CD14-positive monocyte (primary cell): ENCODE measurements at regions not wholly inside any gene's neighbourhood (a gene's known extent, or its start where the extent isn't known, plus 50 kb on each side); places are given as distances from the start of the nearest gene placed in this dataset.
A peak's percentile ranks its signal among the peaks of the same experiment; 100 is the strongest.

Experiments
- DNase-seq, 3 donors: peaks; one replicate each; pipeline ENCODE4 v3.0.0-alpha.2; 2011 to 2022
- H2AFZ ChIP-seq: 2 replicates; pipeline ENCODE4 v1.6.0; 2012; ENCODE audit warnings: mild to moderate bottlenecking, low read depth, low read length, inconsistent platforms; ENCODE audit not compliant: insufficient read depth, poor library complexity, severe bottlenecking
- H3K27ac ChIP-seq, 2 donors: 1 replicate in 1 of 2; 2 replicates in 1 of 2; pipeline ENCODE4 v1.5.1; 2012 to 2013; ENCODE audit warnings: low read length in 2 of 2, control low read depth in 1 of 2, inconsistent platforms in 1 of 2, low read depth in 1 of 2, mild to moderate bottlenecking in 1 of 2
- H3K27me3 ChIP-seq, 2 donors: one replicate each; pipeline versions ENCODE4 v1.6.0 to v1.6.1; 2011 to 2013; ENCODE audit warnings: low read length in 2 of 2; ENCODE audit not compliant: control insufficient read depth in 2 of 2, insufficient read depth in 2 of 2
- H3K36me3 ChIP-seq, 2 donors: replicated peaks in 1 of 2; 1 replicate in 1 of 2; 2 replicates in 1 of 2; pipeline versions ENCODE4 v1.5.1 to v1.6.1; 2012 to 2013; ENCODE audit warnings: low read length in 2 of 2, control low read depth in 1 of 2, inconsistent platforms in 1 of 2, mild to moderate bottlenecking in 1 of 2; ENCODE audit not compliant: insufficient read depth in 2 of 2, control insufficient read depth in 1 of 2
- H3K4me1 ChIP-seq, 2 donors: 1 replicate in 1 of 2; 2 replicates in 1 of 2; pipeline versions ENCODE4 v1.5.1 to v1.6.1; 2012 to 2013; ENCODE audit warnings: low read length in 2 of 2, control low read depth in 1 of 2, inconsistent platforms in 1 of 2, mild to moderate bottlenecking in 1 of 2, moderate library complexity in 1 of 2; ENCODE audit not compliant: insufficient read depth in 2 of 2, control insufficient read depth in 1 of 2
- H3K4me2 ChIP-seq: replicated peaks from 2 replicates; pipeline ENCODE3; 2012; ENCODE audit warnings: low read length, moderate library complexity, mild to moderate bottlenecking; ENCODE audit not compliant: poor library complexity, severe bottlenecking; ENCODE audit errors: extremely low read depth
- H3K4me3 ChIP-seq, 3 experiments: fragments of 200-600 bp in 1 of 3; sonication (generic) in 1 of 3; replicated peaks in 1 of 3; 1 replicate in 2 of 3; 2 replicates in 1 of 3; pipeline ENCODE4 v1.5.1; 2011 to 2013; ENCODE audit warnings: low read length in 3 of 3, mild to moderate bottlenecking in 3 of 3, control low read depth in 2 of 3, low read depth in 2 of 3, inconsistent platforms in 1 of 3, moderate library complexity in 1 of 3
- H3K79me2 ChIP-seq: 2 replicates; pipeline ENCODE4 v1.6.0; 2012; ENCODE audit warnings: mild to moderate bottlenecking, control low read depth, inconsistent platforms, low read length, moderate library complexity; ENCODE audit not compliant: insufficient read depth
- H3K9ac ChIP-seq: 2 replicates; pipeline ENCODE4 v1.6.0; 2017; ENCODE audit warnings: low read length, mild to moderate bottlenecking; ENCODE audit not compliant: insufficient read depth, poor library complexity, severe bottlenecking
- H3K9me3 ChIP-seq, 2 donors: replicated peaks in 1 of 2; 1 replicate in 1 of 2; 2 replicates in 1 of 2; pipeline versions ENCODE4 v1.5.1 to v1.6.1; 2012 to 2013; ENCODE audit warnings: low read length in 2 of 2, control low read depth in 1 of 2; ENCODE audit not compliant: control insufficient read depth in 1 of 2, insufficient read depth in 1 of 2
- H4K20me1 ChIP-seq: 2 replicates; pipeline ENCODE4 v1.6.0; 2012; ENCODE audit warnings: mild to moderate bottlenecking, low read length, control low read depth, moderate library complexity; ENCODE audit not compliant: insufficient read depth
- H3K27ac Mint-ChIP-seq, 7 donors: one replicate each; pipeline ENCODE4 v1.8.0; 2020; ENCODE audit warnings: mild to moderate bottlenecking in 7 of 7, mixed read lengths in 7 of 7, moderate library complexity in 6 of 7, inconsistent platforms in 2 of 7
- H3K27me3 Mint-ChIP-seq, 3 donors: one replicate each; pipeline ENCODE4 v1.8.0; 2021 to 2022; ENCODE audit warnings: low read depth in 3 of 3, mild to moderate bottlenecking in 3 of 3, mixed read lengths in 3 of 3, moderate library complexity in 3 of 3, inconsistent platforms in 1 of 3
- H3K36me3 Mint-ChIP-seq, 2 donors: one replicate each; pipeline ENCODE4 v1.8.0; 2020; ENCODE audit warnings: mixed read lengths in 2 of 2, inconsistent platforms in 1 of 2, mild to moderate bottlenecking in 1 of 2
- H3K4me1 Mint-ChIP-seq: one replicate; pipeline ENCODE4 v1.8.0; 2020; ENCODE audit warnings: mild to moderate bottlenecking, mixed read lengths
- H3K4me3 Mint-ChIP-seq, 2 donors: one replicate each; pipeline ENCODE4 v1.8.0; 2020; ENCODE audit warnings: mild to moderate bottlenecking in 2 of 2, mixed read lengths in 2 of 2, moderate library complexity in 1 of 2
- H3K9me3 Mint-ChIP-seq, 7 donors: one replicate each; pipeline ENCODE4 v1.8.0; 2020 to 2022; ENCODE audit warnings: mixed read lengths in 7 of 7, mild to moderate bottlenecking in 6 of 7, moderate library complexity in 6 of 7, inconsistent platforms in 2 of 7
- CTCF ChIP-seq: fragments of 200-600 bp; IDR thresholded peaks from one replicate; pipeline ENCODE4 v1.8.0; 2022; ENCODE audit warnings: antibody characterized with exemption, mild to moderate bottlenecking
- WGBS: methylation state at CpG from one replicate; pipeline ENCODE4 v1.1.5; 2013; ENCODE audit warnings: missing lambda C conversion rate; ENCODE audit not compliant: insufficient coverage; 5-methylcytosine and 5-hydroxymethylcytosine counted together
- intact Hi-C, 2 donors: fragments of 100-400 bp; cut with micrococcal nuclease; formaldehyde crosslinking; loops; one replicate each; pipeline versions ENCODE4 v1.15.0 to v1.15.1; 2023

- H4K20me1 ChIP-seq, result no peaks in the 10 kb centered on the region
- no peaks in the 10 kb centered on the region for H3K79me2 ChIP-seq
- 88% methylated on average over 4 of the region's 10 CpGs for WGBS
- no peak overlapping the region for H2AFZ ChIP-seq
- H3K27ac ChIP-seq, result no peak overlapping the region
- H3K27me3 ChIP-seq, result no peaks in the 10 kb centered on the region
- peaks cover 23% of the 10 kb centered on the region in 2 donors for H3K4me1 ChIP-seq
- Mint-ChIP-seq H3K9me3 (peaks cover 0 to 3% (median 0%) of the 10 kb centered on the region in 7 donors), H3K4me3 (no peak overlapping the region), H3K27me3 (peaks cover 4 to 7% (median 6%) of the 10 kb centered on the region in 3 donors), H3K27ac (no peak overlapping the region), H3K36me3 (no peaks in the 10 kb centered on the region), H3K4me1 (peaks cover 25% of the 10 kb centered on the region)
- H3K4me3 ChIP-seq, result no peak overlapping the region
- no peak overlapping the region for H3K9ac ChIP-seq
- intact Hi-C loops, result loop anchor here in 1 of 2 donors (10.0 kb wide), 1 partner anchor 142 kb away; no protein-coding TSS in a partner anchor
- DNase-seq, result no peak
- no peaks in the 10 kb centered on the region for H3K36me3 ChIP-seq
- no peak overlapping the region for H3K4me2 ChIP-seq
- no peaks in the 10 kb centered on the region for H3K9me3 ChIP-seq
- TF ChIP-seq CTCF, result no peak
Observed at GRCh38 chr9:129467004-129467588, 153.8 kb downstream of the C9orf50 start.

- Mint-ChIP-seq H3K4me1 (peaks cover 30% of the 10 kb centered on the region), H3K9me3 (peaks cover 0 to 3% (median 0%) of the 10 kb centered on the region in 7 donors), H3K36me3 (no peaks in the 10 kb centered on the region), H3K27me3 (peaks cover 4 to 7% (median 6%) of the 10 kb centered on the region in 3 donors), H3K27ac (peak overlapping the region in 3 of 7 donors; percentile 18 to 68 (median 36)), H3K4me3 (no peak overlapping the region)
- H3K4me2 ChIP-seq, result no peak overlapping the region
- TF ChIP-seq CTCF, result no peak
- no peak overlapping the region for H2AFZ ChIP-seq
- H3K4me1 ChIP-seq, result peaks cover 27 to 30% of the 10 kb centered on the region in 2 donors
- DNase-seq, result no peak
- H4K20me1 ChIP-seq, result no peaks in the 10 kb centered on the region
- 76% methylated on average over 8 of the region's 14 CpGs for WGBS
- no peaks in the 10 kb centered on the region for H3K79me2 ChIP-seq
- H3K27me3 ChIP-seq, result no peaks in the 10 kb centered on the region
- H3K36me3 ChIP-seq, result no peaks in the 10 kb centered on the region
- no peak overlapping the region for H3K27ac ChIP-seq
- H3K4me3 ChIP-seq, result no peak overlapping the region
- H3K9ac ChIP-seq, result no peak overlapping the region
- intact Hi-C loops, result loop anchor here in 1 of 2 donors (10.0 kb wide), 1 partner anchor 141 kb away; no protein-coding TSS in a partner anchor
- no peaks in the 10 kb centered on the region for H3K9me3 ChIP-seq
Observed at GRCh38 chr9:129465834-129466535, 154.9 kb downstream of the C9orf50 start.
